Hepatocyte (in vitro differentiated cells): ENCODE measurements at regions not wholly inside any gene's neighbourhood (a gene's known extent, or its start where the extent isn't known, plus 50 kb on each side); places are given as distances from the start of the nearest gene placed in this dataset.

Source experiments
- DNase-seq: peaks from one replicate; pipeline ENCODE4 v3.0.0-alpha.2; 2016; ENCODE audit warnings: low spot score
- H2AFZ ChIP-seq: fragments of 200-600 bp; sonication (generic); 2 replicates; pipeline ENCODE4 v1.6.0; 2016; ENCODE audit warnings: antibody characterized with exemption, mild to moderate bottlenecking
- H3K27ac ChIP-seq: fragments of 200-600 bp; sonication (generic); 2 replicates; pipeline ENCODE4 v1.5.1; 2016; ENCODE audit warnings: mild to moderate bottlenecking
- H3K27me3 ChIP-seq: fragments of 200-600 bp; sonication (generic); 2 replicates; pipeline ENCODE4 v1.6.1; 2016
- H3K36me3 ChIP-seq: fragments of 200-600 bp; sonication (generic); replicated peaks from 2 replicates; pipeline ENCODE4 v1.5.1; 2016; ENCODE audit warnings: low read depth; ENCODE audit not compliant: insufficient read depth
- H3K4me1 ChIP-seq: fragments of 200-600 bp; sonication (generic); 2 replicates; pipeline ENCODE4 v1.5.1; 2016; ENCODE audit warnings: mild to moderate bottlenecking, moderate library complexity; ENCODE audit not compliant: insufficient read depth
- H3K4me2 ChIP-seq: fragments of 200-600 bp; sonication (generic); 2 replicates; pipeline ENCODE4 v1.6.0; 2016
- H3K4me3 ChIP-seq: fragments of 200-600 bp; sonication (generic); 2 replicates; pipeline ENCODE4 v1.5.1; 2016; ENCODE audit warnings: mild to moderate bottlenecking
- H3K79me2 ChIP-seq: fragments of 200-600 bp; sonication (generic); 2 replicates; pipeline ENCODE4 v1.6.0; 2017; ENCODE audit warnings: mild to moderate bottlenecking
- H3K9me2 ChIP-seq: fragments of 200-600 bp; sonication (generic); replicated peaks from 2 replicates; pipeline ENCODE4 v1.6.0; 2017; ENCODE audit warnings: mild to moderate bottlenecking; ENCODE audit not compliant: insufficient read depth
- H3K9me3 ChIP-seq: fragments of 200-600 bp; sonication (generic); 2 replicates; pipeline ENCODE4 v1.5.1; 2016; ENCODE audit warnings: low read depth, mild to moderate bottlenecking
- H4K20me1 ChIP-seq: fragments of 200-600 bp; sonication (generic); 2 replicates; pipeline ENCODE4 v1.6.0; 2016; ENCODE audit warnings: mild to moderate bottlenecking; ENCODE audit not compliant: insufficient read depth, poor library complexity, severe bottlenecking
- CTCF ChIP-seq: fragments of 200-600 bp; sonication (generic); IDR thresholded peaks from 2 replicates; pipeline ENCODE4 v1.5.1; 2016; ENCODE audit warnings: antibody characterized with exemption, mild to moderate bottlenecking; ENCODE audit not compliant: poor library complexity
- EZH2 ChIP-seq: fragments of 200-600 bp; sonication (generic); IDR thresholded peaks from 2 replicates; pipeline ENCODE4 v1.6.1; 2016; ENCODE audit warnings: antibody characterized with exemption, mild to moderate bottlenecking, borderline replicate concordance
- EZH2phosphoT487 ChIP-seq: fragments of 200-600 bp; sonication (generic); IDR thresholded peaks from one replicate; pipeline ENCODE4 v1.6.1; 2018; ENCODE audit warnings: antibody characterized with exemption, mild to moderate bottlenecking, low read depth, moderate library complexity; ENCODE audit not compliant: unreplicated experiment, severe bottlenecking
- WGBS: methylation state at CpG from one replicate; pipeline ENCODE4 v1.1.6; 2016; ENCODE audit warnings: low lambda C conversion rate; ENCODE audit errors: missing lambda C conversion rate; 5-methylcytosine and 5-hydroxymethylcytosine counted together

- Histone ChIP-seq H3K9me3 (no peaks in the 10 kb centered on the region), H3K27ac (no peak overlapping the region), H3K79me2 (no peaks in the 10 kb centered on the region), H3K27me3 (no peaks in the 10 kb centered on the region), H3K4me3 (no peak overlapping the region), H3K4me2 (no peak overlapping the region), H4K20me1 (no peaks in the 10 kb centered on the region), H3K36me3 (no peaks in the 10 kb centered on the region), H2AFZ (no peak overlapping the region), H3K9me2 (no peaks in the 10 kb centered on the region), H3K4me1 (no peaks in the 10 kb centered on the region)
- no peak for TF ChIP-seq EZH2phosphoT487
- no peak for TF ChIP-seq CTCF
- TF ChIP-seq EZH2, result no peak
- DNase-seq, result no peak
- 48% methylated on average over 1 of the region's 1 CpG for WGBS
Observed at GRCh38 chr12:126897102-126897501, 1369.9 kb upstream of the TMEM132C start.

- WGBS, result 84% methylated on average over 5 of the region's 5 CpGs
Observed at GRCh38 chr12:126897778-126898177, 1369.2 kb upstream of the TMEM132C start.

GRCh38 chr12:126898562-126898961, 1368.4 kb upstream of the TMEM132C start:
- Histone ChIP-seq H3K27me3 (no peaks in the 10 kb centered on the region), H3K9me2 (no peaks in the 10 kb centered on the region), H3K4me1 (no peaks in the 10 kb centered on the region), H3K36me3 (no peaks in the 10 kb centered on the region), H4K20me1 (no peaks in the 10 kb centered on the region), H2AFZ (no peak overlapping the region), H3K9me3 (no peaks in the 10 kb centered on the region), H3K4me2 (no peak overlapping the region), H3K4me3 (no peak overlapping the region), H3K27ac (no peak overlapping the region), H3K79me2 (no peaks in the 10 kb centered on the region)
- TF ChIP-seq EZH2phosphoT487 (no peak), EZH2 (no peak), CTCF (no peak)
- DNase-seq, result no peak
- 93% methylated on average over 3 of the region's 4 CpGs for WGBS

More at GRCh38 chr12:126897778-126898177, 1369.2 kb upstream of the TMEM132C start:
- Histone ChIP-seq H3K36me3 (no peaks in the 10 kb centered on the region), H3K79me2 (no peaks in the 10 kb centered on the region), H3K9me3 (no peaks in the 10 kb centered on the region), H3K27me3 (no peaks in the 10 kb centered on the region), H3K9me2 (no peaks in the 10 kb centered on the region), H3K4me2 (no peak overlapping the region), H3K27ac (no peak overlapping the region), H4K20me1 (no peaks in the 10 kb centered on the region), H2AFZ (no peak overlapping the region), H3K4me3 (no peak overlapping the region), H3K4me1 (no peaks in the 10 kb centered on the region)
- TF ChIP-seq EZH2phosphoT487, result no peak
- no peak for TF ChIP-seq CTCF
- TF ChIP-seq EZH2, result no peak
- no peak for DNase-seq
